Left colon (tissue), 2 donors: ENCODE measurements at regions not wholly inside any gene's neighbourhood (a gene's known extent, or its start where the extent isn't known, plus 50 kb on each side); places are given as distances from the start of the nearest gene placed in this dataset.

Experiments used
- ATAC-seq: fragments of 200-7000 bp; cut with Tn5 transposase; one replicate; pipeline ENCODE4 v1.9.1; 2020; ENCODE audit warnings: mild to moderate bottlenecking, moderate library complexity
- DNase-seq, 2 donors: peaks; one replicate each; pipeline ENCODE4 v3.0.0-alpha.2; 2020
- intact Hi-C, 2 donors: fragments of 100-400 bp; cut with DNase I in 1 of 2; cut with micrococcal nuclease in 1 of 2; formaldehyde crosslinking; loops; one replicate each; pipeline versions ENCODE4 v1.11.2 to v1.14.0; 2022; cut with DNase I, micrococcal nuclease
- donor health status: DM: no; HTN: no; CAD: no.
- donor health status: DM: yes; HTN: yes; CAD: no.

- DNase-seq (no peak), ATAC-seq (peak; percentile 97)
- intact Hi-C loops = no loop called here
These were observed 81.0 kb downstream of the SEMA4F start for GRCh38 chr2:74735009-74735408.

- DNase-seq (no peak), ATAC-seq (no peak)
- intact Hi-C loops = no loop called here
These were observed 81.5 kb downstream of the SEMA4F start for GRCh38 chr2:74735564-74735963.

DNA sequence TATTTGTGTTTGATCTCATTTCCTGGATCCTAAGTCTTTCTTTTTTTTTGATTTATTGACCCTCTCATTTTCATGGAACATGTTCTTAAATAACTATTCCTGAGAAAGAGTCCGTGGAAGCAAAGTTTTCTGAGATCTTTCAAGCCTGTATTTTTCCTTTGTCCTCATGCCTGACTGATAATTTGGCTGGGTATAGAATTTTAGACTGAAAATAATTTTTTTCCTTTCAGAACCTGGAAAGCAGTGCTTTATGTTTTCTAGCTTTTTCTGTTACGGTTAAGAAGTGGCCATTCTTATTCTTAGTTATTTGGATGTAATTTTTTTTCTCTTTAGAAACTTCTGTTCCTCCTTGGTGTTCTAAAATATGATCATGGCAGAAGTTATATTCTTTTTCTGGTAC lies 82.5 kb downstream of the SEMA4F start:
- intact Hi-C loops = no loop called here
- ATAC-seq = no peak
- no peak for DNase-seq

- DNase-seq = no peak
- intact Hi-C loops = no loop called here
- ATAC-seq = no peak
These were observed 84.5 kb downstream of the SEMA4F start for GRCh38 chr2:74738586-74738985.

DNA sequence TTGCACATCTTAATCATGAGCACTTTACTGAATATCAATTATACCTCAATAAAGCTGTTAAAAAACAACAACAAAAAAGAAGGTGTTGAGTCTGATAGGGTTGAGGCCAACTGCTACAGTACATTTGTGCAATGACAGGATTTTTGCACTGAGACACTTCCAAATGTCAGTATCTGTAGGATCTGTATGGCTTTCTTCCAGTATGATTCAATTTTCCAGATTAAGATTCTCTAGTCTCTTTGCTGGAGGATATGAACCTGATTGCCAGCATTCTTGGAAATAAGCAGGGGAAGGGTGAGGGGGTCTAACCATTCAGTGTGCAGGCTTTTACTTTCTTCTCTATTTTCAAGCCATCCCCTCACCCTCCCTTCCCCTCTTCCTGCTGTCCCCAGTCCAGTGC lies 85.1 kb downstream of the SEMA4F start:
- DNase-seq = no peak
- intact Hi-C loops = no loop called here
- ATAC-seq = no peak

DNA sequence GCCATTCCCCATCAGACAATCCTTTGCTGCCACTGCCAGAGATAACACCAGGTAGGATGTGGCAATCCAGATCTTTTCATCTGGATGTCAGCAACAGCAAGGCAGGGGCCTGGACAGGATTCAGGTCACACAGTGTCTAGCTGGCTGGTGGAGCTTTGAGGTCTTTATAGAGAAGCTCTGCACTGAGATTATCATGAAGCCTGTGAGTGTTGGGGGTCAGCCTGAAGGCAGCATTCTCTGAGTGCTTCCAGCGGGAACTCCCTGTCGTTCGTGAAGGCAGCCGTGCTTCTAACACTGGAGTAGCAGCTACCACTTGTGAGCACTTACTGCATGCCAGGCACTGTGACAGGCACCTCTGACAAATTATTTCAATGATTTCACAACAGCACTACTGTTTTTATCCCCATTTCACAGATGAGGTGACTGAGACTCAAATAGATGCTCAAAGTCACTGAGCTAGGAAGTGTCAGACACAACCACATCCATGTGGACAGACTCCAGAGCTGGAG lies 85.7 kb downstream of the SEMA4F start:
- intact Hi-C loops = no loop called here
- ATAC-seq (no peak), DNase-seq (no peak)

DNA sequence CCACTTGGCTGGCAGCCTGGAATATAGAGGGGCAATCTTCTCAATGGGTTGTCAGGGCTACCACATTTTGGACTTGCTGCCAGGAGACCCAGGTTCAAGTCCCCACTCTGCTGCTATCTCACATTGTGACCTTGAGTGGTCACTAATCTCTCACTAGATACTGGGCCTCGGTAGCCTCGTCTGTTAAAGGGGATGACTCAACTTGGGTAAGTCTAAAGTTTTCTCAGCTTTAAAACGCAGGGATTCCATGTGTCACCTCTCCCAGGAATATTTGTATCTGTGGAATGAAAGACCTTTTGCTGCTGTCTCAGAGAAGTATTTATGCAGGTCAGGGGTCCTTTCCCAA lies 86.3 kb downstream of the SEMA4F start:
- DNase-seq = no peak
- intact Hi-C loops = no loop called here
- peak; percentile 15 for ATAC-seq

GRCh38 chr2:74740741-74741431 lies 86.8 kb downstream of the SEMA4F start:
- intact Hi-C loops = no loop called here
- DNase-seq (peak; percentile 73 to 88), ATAC-seq (peak; percentile 97)

DNA sequence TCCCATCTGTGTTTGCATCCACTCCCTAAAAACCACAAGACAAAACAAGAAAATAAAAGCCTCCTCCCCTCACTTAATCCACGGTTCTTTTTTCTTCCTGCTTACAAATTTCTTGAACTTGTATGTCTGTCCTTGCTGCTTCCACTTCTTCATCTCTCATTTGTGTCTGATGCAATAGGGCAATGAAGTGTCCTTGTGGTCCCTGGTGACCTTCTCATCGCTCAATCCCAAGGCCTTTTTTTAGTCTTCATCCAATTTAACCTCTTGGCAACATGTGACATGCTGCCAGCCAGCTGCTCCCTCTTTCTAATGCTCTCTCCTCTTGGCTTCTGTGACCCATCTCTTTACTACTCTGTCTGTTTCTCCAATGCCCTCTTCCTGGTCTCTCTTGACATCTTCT lies 87.6 kb downstream of the SEMA4F start:
- no peak for ATAC-seq
- intact Hi-C loops = no loop called here
- no peak for DNase-seq

GRCh38 chr2:74742471-74742870 lies 88.4 kb downstream of the SEMA4F start:
- no peak for ATAC-seq

DNA sequence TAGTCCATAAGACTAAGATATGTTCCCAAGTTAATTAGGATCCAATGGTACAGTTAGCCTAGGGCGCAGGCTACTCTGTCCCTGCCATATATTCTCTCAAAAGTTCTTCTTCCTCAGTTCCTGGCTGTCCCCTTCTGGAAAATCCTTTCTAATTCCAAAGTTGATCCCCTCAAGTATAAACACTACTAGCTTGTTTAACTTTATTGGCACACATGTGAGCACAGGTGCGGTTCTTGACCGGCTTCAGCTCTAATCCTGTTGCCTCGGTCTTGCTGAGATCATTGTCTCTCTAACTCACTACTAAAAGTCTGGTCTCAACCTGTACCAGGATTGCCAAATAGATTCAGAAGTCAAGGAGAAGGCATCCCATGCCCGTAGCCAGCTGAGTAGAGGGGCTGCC lies 89.0 kb downstream of the SEMA4F start:
- ATAC-seq (no peak), DNase-seq (no peak)
- intact Hi-C loops = no loop called here

More at GRCh38 chr2:74742471-74742870, 88.4 kb downstream of the SEMA4F start:
- no peak for DNase-seq
- intact Hi-C loops = no loop called here

DNA sequence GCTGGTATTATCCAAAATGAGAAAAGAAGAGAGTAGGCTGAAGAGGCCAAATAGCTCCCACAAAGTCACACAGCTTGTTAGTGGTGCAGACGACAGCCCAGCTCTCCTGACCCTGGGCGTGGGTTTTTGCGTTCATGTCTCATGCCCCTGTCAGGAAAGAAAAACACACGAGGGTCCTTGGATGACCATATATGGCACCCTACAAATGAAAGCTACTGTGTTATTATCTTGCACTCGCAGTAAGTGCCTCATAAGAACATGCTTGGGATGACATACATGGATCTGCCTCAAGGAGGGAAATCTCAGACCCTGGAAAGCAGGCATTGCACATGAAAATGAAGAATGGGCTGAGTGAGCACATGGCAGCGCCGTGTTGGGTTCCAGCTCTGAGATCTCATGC lies 89.7 kb downstream of the SEMA4F start:
- intact Hi-C loops = no loop called here
- DNase-seq = no peak
- ATAC-seq = no peak

GRCh38 chr2:74744731-74745515 lies 89.0 kb upstream of the HK2 start:
- DNase-seq (no peak), ATAC-seq (no peak)
- intact Hi-C loops = no loop called here

GRCh38 chr2:74745766-74746165 lies 88.2 kb upstream of the HK2 start:
- peak; percentile 84 for ATAC-seq
- intact Hi-C loops = no loop called here
- DNase-seq = peak; percentile 36 to 46

- intact Hi-C loops = no loop called here
- ATAC-seq = peak; percentile 34
- no peak for DNase-seq
These were observed 87.4 kb upstream of the HK2 start for GRCh38 chr2:74746480-74746879.

DNA sequence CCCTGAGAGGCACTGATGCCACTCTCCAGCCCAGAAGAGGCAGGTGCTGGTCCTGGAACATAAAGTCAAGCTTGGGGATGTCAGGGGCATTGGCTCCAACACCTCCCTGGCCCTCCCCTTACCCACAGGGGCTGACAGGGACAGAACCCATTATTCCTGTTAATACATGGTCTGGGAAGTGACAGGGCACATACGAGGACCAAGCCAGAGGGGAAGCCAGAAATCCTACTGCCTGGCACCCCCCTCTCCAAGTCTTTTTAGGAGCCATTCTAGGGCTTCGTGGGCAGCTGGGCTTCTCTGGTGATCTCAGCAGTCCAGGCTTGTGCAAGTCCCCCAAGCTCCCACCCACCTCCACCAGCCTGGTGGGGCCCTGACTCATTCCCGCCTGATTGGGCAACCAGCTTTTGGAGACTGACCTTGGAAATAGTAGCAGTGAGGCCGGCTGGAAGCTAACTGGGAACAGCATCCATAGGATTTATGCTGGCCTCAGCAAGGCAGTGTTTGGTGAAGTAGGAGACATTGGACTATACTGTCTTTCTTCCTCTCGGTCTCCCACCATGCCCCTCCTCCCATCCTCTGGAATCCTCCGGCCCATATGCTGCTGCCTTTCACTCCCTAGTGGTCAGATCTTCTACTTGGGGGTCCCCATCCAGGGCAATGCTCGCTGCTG lies 86.4 kb upstream of the HK2 start:
- intact Hi-C loops = no loop called here
- DNase-seq (no peak), ATAC-seq (no peak)

DNA sequence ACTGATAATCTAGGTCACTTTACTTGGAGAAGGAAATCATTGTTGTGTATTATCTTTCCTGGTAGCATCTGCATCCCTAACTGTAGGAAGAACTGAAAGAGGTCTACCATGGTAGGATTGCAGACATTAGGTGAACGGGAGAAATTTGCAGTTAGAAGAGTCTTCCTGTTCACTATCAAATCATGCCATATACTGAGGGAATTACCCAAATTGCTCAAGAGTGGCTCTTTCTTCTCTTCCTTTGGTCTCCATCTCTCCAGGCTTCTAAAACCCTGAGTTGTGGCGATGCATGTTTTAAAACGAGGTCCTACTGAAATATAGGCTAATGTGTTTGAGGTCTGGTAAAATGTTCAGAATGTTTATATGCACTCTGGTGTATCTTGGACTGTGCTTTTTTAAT lies 85.3 kb upstream of the HK2 start:
- DNase-seq (no peak), ATAC-seq (no peak)
- intact Hi-C loops = no loop called here

DNA sequence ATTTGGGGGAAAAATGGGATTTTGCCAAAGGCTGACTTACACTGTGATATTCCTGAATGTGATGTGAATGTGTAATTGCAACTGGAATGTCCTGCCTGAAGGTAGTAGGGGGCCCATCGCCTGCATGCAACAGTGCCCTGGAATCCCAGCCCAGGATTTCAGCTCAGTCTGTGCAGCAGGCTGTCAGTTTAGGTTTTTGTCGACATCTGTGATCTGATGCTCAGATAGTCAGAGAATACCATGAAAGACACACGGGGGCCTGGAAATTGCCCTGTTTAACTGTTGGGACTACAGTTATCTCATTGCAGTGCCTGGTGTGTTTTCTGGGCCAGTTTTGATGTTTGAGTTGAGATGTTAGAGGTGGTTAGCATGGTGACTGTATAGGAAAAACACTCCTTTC lies 84.5 kb upstream of the HK2 start:
- ATAC-seq = no peak
- intact Hi-C loops = no loop called here
- DNase-seq = no peak

DNA sequence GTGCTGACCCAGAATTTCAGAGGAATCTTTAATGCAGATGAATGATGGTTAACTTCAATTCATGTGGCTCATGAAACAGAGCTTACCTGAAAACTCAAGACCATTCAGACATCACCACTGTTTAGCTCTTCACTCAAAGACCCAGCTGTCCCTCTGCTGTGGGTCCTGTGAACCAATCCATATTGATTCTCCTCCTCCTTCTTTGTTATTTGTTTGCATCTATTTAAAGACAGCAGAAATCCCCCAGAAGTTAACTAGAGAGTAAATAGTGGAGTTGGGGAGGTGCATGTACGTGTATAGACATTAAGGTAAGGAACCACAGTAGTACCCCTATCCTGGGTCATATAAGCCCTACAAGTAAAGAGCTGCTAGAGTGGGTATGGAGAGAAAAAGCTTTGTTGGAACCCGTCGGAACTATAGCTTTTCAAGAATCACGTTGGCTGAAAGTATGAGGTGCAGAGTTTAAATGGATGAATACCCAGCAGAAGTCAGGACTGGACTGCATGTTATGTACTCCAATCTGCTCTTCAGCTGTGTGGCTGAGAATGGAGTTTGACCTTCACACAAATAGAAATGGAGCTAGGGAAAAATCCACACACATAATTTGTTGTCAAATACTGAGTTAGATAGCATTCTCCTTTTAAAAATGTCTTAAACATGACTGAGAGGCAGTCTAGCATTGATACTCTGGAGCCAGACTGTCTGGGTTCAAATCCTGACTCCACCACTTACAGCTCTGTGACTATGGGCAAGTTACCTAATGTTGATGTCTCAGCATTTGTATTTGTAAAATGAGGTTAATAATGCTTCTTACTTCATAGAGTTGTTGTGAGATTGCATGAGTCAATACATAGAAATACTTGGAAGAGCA lies 81.7 kb upstream of the HK2 start:
- intact Hi-C loops = no loop called here
- DNase-seq = no peak
- no peak for ATAC-seq
